HG03280 (cell line): ENCODE measurements at regions not wholly inside any gene's neighbourhood (a gene's known extent, or its start where the extent isn't known, plus 50 kb on each side); places are given as distances from the start of the nearest gene placed in this dataset.
A peak's percentile ranks its signal among the peaks of the same experiment; 100 is the strongest.

Experiments
- ATAC-seq: cut with Tn5 transposase; IDR thresholded peaks from one replicate; pipeline ENCODE4 v1.9.1; 2021; ENCODE audit warnings: mild to moderate bottlenecking, moderate library complexity; ENCODE audit not compliant: unreplicated experiment

DNA sequence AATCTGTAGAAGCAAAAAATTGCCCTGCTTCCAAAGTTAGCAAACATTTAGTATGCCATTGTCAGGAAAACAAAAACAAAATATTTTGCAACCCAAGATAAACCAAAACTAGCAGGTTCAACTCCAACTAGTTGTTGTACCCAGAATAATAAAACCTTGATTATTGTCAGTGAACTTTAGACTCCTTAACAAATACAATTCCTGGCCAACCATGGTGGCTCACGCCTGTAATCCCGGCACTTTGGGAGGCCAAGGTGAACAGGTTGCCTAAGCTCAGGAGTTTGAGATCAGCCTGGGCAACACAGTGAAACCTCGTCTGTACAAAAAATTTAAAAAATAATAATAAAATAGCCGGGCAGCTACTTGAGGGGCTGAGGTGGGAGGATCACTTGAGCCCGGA, 53.6 kb upstream of the EPCAM start:
- no peak for ATAC-seq

DNA sequence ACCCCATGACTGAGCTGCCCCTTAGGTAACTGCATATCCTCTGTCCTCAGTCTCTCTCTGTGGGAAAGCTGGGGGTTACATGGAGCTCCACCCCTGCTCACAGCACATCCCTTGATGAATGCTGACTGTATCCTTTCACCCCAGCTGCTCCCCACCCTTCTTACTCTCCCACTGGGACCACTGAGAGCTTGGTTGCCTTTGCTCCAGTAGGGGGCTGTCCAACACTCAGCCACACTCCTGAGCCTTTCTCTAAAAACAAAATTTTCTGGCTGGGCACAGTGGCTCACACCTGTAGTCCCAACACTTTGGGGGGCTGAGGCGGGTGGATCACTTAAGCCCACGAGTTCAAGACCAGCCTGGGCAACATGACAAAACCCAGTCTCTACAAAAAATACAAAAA, 55.4 kb upstream of the EPCAM start:
- no peak for ATAC-seq

DNA sequence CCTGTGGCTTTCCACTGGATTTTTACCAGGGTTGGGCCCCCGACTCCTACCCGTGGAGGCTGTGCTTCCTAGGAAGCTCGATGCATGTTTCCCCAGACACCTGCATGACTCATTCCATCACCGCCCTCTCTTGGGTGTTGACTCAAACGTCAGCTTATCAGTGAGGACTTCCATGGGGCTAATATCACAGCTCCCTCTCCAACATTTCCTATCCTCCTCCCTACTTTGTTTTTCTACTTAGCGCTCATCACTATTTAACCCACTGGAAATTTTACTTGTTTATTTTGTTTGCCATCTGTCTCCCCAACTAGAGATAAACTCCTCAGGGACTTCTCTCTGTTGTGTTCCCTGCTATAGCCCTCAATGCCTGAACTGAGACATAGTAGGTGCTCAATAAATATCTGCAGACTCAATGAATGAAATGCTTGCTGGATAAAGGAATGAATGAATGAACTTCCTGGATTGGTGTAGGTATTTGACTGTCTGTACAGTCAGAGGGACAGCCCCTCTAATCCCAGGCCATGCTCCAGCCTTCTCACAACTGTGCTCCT, 55.9 kb upstream of the EPCAM start:
- no peak for ATAC-seq

DNA sequence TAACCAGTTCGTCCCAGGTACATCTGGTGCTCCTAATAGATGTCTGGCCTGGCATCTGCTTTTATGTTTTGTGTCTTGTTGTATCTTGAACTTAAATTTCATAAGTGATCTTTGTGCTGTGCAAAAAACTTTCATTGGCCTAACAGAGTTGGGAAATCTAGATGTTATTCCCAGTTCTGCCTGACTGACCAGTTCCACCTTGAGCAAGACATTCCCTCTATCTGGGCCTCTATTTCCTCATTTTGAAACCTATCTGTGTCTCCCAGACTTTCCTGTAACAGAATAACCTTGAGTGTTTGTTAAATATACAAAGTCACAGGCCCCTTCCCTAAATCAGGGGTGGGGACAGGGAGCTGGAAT, 56.6 kb upstream of the EPCAM start:
- no peak for ATAC-seq

DNA sequence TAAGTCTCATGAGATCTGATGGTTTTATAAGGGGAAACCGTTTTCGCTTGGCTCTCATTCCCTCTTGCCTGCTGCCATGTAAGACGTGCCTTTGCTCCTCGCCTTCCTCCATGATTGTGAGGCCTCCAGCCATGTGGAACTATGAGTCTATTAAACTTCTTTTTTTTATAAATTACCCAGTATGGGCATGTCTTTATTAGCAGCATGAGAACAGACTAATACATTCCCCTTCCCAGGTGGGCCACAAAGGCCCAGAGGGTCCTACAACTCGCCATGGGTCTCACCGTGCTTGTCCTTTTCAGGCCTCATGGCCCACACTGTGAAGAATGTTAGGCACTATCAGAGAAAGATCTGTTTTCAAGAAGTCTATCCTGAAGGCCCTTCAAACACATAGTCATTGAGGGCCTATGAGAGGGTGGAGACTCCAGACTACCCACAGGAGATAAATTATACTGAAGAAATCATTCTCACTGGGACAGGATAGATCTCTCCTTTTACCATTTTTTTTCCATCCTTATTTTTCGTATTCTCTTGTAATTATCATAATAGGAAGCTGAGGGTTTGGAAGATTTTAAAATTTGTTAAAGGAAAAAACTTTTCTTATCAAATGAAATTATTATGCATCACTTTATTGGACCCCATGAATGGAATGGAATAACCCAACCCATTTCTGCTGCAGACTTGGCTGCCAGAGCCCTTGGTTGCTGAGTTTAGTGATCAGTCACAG, 57.2 kb upstream of the EPCAM start:
- no peak for ATAC-seq

DNA sequence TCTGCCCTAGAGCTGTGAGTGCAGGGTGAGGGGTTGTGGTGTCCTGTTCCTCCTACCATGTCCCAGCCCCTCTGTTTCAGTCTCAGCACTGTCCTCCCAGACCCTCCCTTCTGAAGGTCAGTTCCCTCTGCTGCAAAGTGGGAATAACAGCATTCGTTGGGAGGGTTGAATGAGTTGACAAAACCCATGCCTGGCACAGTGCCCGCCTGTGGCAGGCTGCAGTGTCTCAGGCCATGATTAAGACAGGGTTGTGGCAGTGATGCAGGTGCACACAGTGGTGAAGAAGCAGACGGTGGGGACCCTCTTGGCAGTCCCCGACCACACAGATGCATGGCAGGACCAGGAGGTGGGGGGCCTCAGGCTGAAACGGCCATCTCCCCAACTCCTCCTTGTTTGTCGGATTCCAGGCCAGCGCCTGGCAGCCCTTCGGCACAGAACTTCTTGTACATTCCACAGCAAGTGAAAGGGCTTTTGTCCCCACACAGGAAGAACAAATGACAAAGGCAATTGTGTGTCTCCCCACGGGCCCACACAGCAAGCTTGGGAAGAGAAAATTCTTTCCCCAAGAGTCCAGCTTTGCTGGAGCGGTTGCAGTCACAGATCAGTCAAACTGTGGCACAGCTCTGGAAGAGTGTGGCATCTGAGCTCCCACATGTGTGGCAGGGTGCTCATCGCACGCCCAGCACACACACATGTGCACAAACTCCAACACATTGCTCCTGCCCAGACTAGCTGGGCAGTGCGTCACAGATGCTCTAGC, 58.1 kb upstream of the EPCAM start:
- ATAC-seq = peak; percentile 13

DNA sequence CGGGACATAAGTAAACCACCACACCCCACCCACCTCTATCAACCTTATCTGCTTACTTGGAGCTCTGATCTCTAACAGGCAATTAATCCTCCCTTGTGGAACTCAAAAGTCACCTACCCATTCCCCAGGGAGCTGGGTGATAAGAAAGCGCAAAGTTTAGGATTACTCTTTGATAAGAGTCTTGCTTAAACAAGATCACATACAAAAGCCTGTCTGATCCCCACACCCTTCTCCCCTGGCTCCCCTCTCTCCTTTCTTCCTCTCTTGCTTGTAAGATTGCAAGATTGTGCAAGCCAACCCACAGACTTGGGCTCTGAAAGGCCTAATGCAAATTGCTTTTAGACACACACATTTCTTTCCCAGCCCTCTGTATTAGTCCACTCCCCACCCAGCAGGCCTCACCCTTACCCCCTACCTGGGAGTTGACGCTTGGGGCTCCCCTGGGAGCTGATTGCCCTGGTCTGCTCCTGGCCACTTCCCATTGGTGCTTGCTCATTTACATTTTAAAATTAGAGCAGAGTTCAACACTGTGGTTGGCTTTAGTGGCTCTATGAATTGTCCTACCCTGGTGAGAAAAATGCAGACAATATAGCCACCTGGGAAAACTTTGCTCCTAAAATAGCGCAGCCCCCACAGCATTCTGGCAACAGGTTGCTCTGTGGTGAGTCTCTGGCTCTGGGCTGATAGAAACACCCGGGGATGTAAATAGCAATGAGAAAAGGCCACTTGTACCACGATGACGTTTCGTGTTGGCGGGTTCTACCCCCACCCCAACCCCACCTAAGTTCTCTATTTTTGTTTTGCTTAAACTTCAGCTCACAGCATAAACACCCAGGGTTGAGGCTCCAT, 58.9 kb upstream of the EPCAM start:
- ATAC-seq = peak; percentile 81

DNA sequence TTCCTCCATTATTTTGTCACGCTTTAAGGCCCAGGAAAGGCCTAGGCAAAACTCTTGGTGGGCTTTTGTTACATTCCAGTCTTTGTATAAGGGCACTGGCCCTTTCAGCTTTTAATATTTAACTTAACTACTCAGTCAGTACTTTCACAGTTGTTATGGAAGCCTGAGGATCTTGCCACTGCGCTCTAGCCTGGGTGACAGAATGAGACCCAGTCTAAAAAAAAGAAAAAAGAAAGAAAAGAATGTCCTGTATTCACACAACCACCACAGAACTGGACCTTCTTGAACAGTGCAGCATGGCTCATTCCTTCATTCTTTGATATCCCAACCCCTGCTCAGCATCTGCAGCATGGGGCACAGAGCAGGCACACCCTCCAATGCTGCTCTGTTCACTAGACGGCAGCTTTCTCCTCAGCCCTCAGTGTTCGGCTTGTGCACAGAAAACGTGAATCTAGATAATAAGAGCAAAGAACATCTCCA, 59.6 kb upstream of the EPCAM start:
- ATAC-seq = no peak

DNA sequence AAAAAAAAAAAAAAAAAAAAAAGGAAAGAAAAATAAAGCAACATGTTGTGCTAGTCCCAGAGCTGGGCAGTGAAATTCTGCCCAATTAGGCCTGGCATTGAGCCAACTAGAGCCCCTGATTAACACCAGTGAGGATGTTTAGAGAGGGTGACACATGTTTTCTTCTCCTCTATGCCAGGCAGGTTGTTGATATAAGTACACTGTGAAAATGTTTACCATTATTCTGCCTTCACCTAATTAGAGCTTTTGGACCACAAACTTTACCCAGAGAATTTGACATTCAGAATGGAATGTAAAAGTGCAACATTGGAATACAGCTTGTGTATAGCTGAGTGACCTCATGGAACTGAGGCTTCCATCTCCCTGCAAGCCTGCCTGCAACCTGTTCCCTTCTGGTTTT, 62.0 kb upstream of the EPCAM start:
- no peak for ATAC-seq

DNA sequence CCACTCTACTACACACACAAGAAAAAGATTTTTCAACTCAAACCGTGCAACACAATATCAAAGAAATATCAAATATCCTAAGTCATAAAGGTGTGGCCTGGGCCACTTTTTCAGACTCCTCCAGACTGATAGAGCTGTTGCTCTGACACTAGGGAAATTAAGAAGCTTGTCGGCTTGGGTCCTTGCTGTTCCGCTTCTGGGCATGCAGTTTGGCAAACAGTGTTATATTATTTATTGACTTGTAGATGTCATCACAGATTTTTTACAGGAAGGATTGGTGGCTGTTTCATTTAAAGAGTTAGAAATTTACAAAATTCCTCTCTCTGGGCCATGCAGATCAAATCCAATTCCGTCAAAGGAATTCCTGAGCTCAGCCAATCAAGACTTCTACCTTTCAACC, 64.5 kb upstream of the EPCAM start:
- no peak for ATAC-seq

DNA sequence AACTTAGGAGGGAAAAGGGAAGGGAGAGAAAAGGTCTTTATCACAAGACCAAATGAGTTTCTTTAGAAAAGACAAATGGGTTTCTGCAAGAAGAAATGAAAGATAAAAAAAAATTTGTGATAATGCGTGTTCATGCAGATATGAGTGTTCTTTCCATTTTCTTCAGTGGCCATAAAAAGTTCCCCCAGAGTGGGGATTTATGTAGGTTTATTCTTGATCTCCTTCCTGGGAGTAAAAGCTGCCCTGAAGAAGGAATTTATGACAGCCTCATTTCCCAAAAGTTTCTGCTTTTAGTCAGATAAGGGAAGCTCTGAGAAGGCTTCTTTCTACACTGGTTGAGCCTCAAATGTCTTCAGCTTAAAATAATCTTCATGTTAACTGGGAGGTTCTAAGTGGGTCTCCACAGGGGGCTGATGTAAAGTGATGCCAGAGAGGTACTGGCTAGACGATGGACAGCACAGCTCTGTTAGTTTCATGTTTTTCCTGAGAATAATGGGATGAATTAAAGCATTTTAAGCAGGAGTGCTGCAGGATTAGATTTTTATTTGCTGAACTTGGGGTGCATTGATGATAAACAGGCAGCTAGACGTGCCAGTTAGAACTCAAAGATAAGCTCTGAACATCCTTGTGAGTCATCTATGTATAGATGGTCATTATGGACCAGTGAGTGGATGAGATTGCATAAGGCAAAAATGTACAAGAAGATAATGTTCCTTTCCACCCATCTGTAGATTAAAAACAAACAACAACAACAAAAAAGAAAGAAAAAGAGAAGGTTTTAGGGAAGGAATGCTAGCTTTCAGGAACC, 65.6 kb upstream of the EPCAM start:
- ATAC-seq = no peak

DNA sequence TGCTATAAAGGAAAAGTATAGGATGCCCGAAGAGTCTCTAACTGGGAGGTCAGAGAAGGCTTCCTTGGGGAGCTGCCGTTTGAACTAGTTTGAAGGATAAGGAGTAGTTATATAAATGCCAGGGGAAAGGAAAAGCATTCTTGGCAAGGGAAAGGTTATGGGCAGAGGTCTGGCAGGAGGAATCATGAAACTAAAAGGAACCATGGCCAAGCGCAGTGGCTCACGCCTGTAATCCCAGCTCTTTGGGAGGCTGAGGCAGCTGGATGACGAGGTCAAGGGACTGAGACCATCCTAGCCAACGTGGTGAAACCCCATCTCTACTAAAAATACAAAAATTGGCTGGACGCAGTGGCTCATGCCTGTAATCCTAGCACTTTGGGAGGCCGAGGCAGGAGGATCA, 66.8 kb upstream of the EPCAM start:
- ATAC-seq = no peak

DNA sequence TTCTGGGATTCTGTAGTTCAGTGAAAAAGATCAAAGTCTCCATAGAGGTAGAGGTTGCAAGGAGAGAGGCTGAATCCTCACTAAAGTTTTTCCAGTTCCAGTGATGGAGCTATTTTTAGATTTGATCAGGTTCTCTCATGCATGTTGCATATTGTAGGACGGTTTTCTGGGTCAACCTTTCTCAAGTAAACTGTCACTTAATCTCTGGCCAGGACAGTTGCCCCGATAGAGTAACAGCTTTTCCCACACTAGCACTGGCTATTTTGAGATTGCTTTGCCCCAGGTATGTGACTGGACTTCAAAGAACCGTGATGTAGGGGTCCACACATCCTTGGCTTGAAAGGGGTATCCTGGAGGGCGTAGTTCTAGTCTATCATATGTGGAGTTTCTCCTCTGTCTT, 67.4 kb upstream of the EPCAM start:
- ATAC-seq = no peak

DNA sequence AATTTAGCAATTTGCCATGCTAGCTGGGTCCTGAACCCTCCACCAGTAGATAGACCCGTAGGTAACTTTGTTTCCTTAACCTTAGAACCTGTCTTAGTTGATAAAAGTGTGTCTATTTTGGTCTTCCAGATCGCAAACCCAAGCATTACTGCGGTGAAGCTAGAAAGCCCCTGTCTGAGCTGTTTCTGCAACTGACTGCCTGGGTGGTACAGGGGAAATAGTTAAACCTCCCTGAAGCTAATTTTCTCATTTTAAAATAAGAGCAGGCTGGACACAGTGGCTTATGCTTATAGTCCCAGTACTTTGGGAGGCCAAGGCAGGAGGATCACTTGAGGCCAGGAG, 67.9 kb upstream of the EPCAM start:
- ATAC-seq = peak; percentile 59

DNA sequence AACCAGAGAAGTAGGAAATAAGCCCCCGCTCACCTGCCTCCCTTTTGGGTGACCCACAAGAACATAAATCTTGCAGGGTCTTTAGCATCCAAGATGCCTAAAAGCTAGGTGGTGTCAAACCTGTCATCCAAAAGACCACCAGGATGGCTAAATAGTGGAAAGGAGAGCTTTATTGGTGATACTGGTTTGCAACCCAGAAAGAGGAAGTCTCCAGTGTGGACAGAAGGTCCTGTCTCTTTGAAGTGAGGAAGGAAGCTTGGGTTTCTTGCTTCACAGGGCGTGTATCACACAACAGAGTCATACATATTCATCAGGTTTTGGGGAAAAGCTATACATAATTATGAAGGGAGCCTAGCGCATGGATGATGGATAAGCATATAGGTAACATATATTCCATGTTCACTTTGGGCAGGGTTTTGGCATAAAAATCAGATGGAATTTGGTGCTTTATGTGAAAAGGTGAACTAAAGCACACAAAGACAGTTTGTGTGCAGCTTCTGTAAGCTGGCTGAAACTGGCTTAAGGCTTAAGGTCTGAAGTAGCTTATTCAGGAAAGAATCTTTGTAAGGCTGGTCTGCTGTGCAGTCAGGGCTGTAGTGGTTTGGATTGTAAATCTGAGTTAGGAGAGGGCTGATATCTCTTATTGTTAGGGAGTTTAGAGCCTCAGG, 68.4 kb upstream of the EPCAM start:
- ATAC-seq = peak; percentile 49

DNA sequence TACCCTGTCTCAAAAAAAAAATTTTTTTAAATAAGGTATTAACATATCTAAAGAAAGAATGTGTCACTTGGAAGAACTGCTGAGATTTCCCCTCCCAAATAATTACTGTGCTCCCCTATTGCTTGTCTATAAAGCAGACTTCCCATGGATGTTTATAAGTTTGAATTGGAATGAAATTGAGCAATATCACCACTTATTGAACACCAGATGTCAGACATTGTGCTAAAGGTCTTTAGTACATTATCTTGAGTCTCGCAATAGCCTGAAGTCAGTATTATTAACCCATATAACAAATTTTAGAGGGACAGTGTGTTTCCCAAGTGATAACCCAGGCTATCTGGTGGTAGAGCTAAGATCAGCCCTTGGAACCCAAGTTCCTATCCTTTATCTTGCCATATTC, 69.0 kb upstream of the EPCAM start:
- no peak for ATAC-seq

DNA sequence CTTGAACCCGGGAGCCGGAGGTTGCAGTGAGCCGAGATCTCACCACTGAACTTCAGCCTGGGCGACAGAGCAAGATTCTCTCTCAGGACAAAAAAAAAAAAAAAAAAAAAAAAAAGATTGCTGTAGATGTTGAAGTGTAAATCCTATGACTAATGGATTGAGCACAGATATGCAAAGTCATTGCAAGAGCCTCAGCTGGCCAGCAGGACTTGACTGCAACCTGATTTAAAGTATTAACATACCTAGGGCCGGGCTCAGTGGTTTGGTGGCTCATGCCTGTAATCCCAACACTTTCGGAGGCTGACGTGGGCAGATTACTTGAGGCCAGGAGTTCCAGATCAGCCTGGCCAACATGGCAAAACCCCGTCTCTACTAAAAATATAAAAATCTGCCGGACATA, 69.6 kb upstream of the EPCAM start:
- ATAC-seq = no peak

DNA sequence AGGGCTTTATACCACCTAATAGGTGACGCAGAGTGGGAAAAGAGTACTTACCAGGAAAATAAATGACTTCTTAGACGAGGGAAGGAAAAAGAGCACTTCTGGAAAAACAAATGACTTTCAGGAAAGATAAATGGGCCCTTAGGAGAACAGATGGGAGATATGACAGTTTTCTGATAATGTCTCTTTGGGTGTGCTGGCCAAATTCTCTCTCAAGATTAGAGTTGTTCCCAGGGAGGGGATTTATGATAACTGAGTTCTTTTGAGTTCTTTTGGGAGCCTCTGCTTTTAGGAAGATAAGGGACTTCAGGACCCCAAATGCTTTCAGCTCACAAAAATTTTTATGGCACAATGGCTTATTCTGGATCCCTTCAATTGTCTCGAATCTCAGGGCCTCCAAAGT, 70.3 kb upstream of the EPCAM start:
- ATAC-seq = no peak

DNA sequence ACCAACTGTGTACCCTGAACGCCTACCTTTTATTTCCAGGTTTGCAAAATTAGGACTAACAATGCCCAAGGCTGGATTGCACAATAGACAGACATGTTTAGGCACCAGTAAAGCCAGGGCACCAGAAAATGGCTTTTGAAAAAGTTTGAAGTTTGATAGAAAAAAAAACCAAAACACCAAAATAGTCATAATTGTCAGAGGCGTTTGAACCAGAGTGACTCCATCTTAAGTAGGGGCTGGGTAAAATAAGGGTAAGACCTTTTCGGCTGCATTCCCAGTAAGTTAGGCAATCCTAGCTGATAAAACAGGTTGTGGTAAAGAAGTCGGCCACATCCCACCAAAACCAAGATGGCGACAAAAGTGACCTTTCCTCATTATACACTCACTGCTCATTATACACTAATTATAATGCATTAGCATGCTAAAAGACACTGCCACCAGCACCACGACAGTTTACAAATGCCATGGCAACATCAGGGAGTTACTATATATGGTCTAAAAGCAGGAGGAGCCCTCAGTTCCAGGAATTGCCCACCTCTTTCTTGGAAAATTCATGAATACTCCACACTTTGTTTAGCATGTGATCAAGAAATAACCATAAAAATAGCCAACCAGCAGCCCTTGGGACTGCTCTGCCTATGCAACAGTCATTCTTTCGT, 71.2 kb upstream of the EPCAM start:
- no peak for ATAC-seq
